ENCODE measurements at regions not wholly inside any gene's neighbourhood (a gene's known extent, or its start where the extent isn't known, plus 50 kb on each side); places are given as distances from the start of the nearest gene placed in this dataset.

GRCh38 chr13:76680112-76680511, 206.1 kb downstream of the KCTD12 start:
- Histone ChIP-seq H3K4me2 (no peak overlapping the region), H3K4me1 (ENCODE audit: control insufficient read depth in 1 of 2, insufficient read depth in 2 of 2, low read depth in 1 of 2, low read length in 1 of 2) (peaks cover 0 to 6% of the 10 kb centered on the region in 2 experiments; a peak in 1 of 4 replicates), H3K9me2 (no peaks in the 10 kb centered on the region), H3K36me3 (replicated peaks in 1 of 2; ENCODE audit: control insufficient read depth in 1 of 2, insufficient read depth in 2 of 2, low read length in 1 of 2) (no peaks in the 10 kb centered on the region), H3K79me2 (ENCODE audit: insufficient read depth) (no peaks in the 10 kb centered on the region), H3K9me3 (no peaks in the 10 kb centered on the region), H3K4me3 (ENCODE audit: low read depth in 2 of 2, low read length in 1 of 2) (no peak overlapping the region), H3K27ac (ENCODE audit: low read depth in 2 of 2, low read length in 1 of 2) (no peak overlapping the region), H4K20me1 (ENCODE audit: insufficient read depth) (no peaks in the 10 kb centered on the region), H3K27me3 (ENCODE audit: insufficient read depth) (no peaks in the 10 kb centered on the region), H3K9ac (no peak overlapping the region), H3F3A (replicated peaks; ENCODE audit: insufficient read depth) (no peaks in the 10 kb centered on the region), H2AFZ (ENCODE audit: low read depth) (no peak overlapping the region)
- POLR2A ChIA-PET = no interaction called here
- no peak for TF ChIP-seq TAF1 (IDR thresholded peaks at IDR 0.05; ENCODE audit: borderline replicate concordance, low read depth, low read length)
- CTCF ChIA-PET = interaction anchor here (0.6 kb wide), 1 partner anchor 423 kb away, joined by 4 read pairs; no protein-coding TSS in a partner anchor
- no peak for DNase-seq
- 68% methylated on average over 2 of the region's 2 CpGs for WGBS (ENCODE audit: low lambda C conversion rate)

- POLR2A ChIA-PET = no interaction called here
- Histone ChIP-seq H3K36me3 (replicated peaks in 1 of 2; ENCODE audit: control insufficient read depth in 1 of 2, insufficient read depth in 2 of 2, low read length in 1 of 2) (no peaks in the 10 kb centered on the region), H3K9me3 (no peaks in the 10 kb centered on the region), H3K4me3 (ENCODE audit: low read depth in 2 of 2, low read length in 1 of 2) (no peak overlapping the region), H3K9ac (no peak overlapping the region), H3K9me2 (no peaks in the 10 kb centered on the region), H3K27me3 (ENCODE audit: insufficient read depth) (no peaks in the 10 kb centered on the region), H3K79me2 (ENCODE audit: insufficient read depth) (no peaks in the 10 kb centered on the region), H4K20me1 (ENCODE audit: insufficient read depth) (no peaks in the 10 kb centered on the region), H3K27ac (ENCODE audit: low read depth in 2 of 2, low read length in 1 of 2) (no peak overlapping the region), H3K4me1 (ENCODE audit: control insufficient read depth in 1 of 2, insufficient read depth in 2 of 2, low read depth in 1 of 2, low read length in 1 of 2) (no peaks in the 10 kb centered on the region), H3F3A (replicated peaks; ENCODE audit: insufficient read depth) (no peaks in the 10 kb centered on the region), H3K4me2 (no peak overlapping the region), H2AFZ (ENCODE audit: low read depth) (0 out of 2 replicates have a peak overlapping the region, but pooled peaks have one; percentile 32)
- WGBS (ENCODE audit: low lambda C conversion rate) = 65% methylated on average over 3 of the region's 3 CpGs
- TF ChIP-seq USF2 (IDR thresholded peaks at IDR 0.05; ENCODE audit: borderline replicate concordance, low read depth, low read length) = no peak
- DNase-seq = no peak
- CTCF ChIA-PET = interaction anchor here (1.8 kb wide), 1 partner anchor 11 kb away, joined by 4 read pairs; no protein-coding TSS in a partner anchor
Measured at GRCh38 chr13:76677043-76677442, 209.2 kb downstream of the KCTD12 start.

GRCh38 chr13:76672420-76672819, 213.8 kb downstream of the KCTD12 start:
- no peaks in the 10 kb centered on the region for H3K79me2 ChIP-seq (ENCODE audit: insufficient read depth)
- H3K27me3 ChIP-seq (ENCODE audit: insufficient read depth) = no peaks in the 10 kb centered on the region
- H3K36me3 ChIP-seq (replicated peaks in 1 of 2; ENCODE audit: control insufficient read depth in 1 of 2, insufficient read depth in 2 of 2, low read length in 1 of 2) = no peaks in the 10 kb centered on the region
- WGBS (ENCODE audit: low lambda C conversion rate) = 82% methylated on average over 2 of the region's 2 CpGs
- H3K4me2 ChIP-seq = no peak overlapping the region
- no peaks in the 10 kb centered on the region for H3F3A ChIP-seq (replicated peaks; ENCODE audit: insufficient read depth)
- H2AFZ ChIP-seq (ENCODE audit: low read depth) = no peak overlapping the region
- H3K9me2 ChIP-seq = no peaks in the 10 kb centered on the region
- no peaks in the 10 kb centered on the region for H3K4me1 ChIP-seq (ENCODE audit: control insufficient read depth in 1 of 2, insufficient read depth in 2 of 2, low read depth in 1 of 2, low read length in 1 of 2)
- ChIA-PET CTCF (no interaction called here), POLR2A (no interaction called here)
- no peaks in the 10 kb centered on the region for H3K9me3 ChIP-seq
- H3K4me3 ChIP-seq (ENCODE audit: low read depth in 2 of 2, low read length in 1 of 2) = no peak overlapping the region
- H4K20me1 ChIP-seq (ENCODE audit: insufficient read depth) = no peaks in the 10 kb centered on the region
- no peak overlapping the region for H3K27ac ChIP-seq (ENCODE audit: low read depth in 2 of 2, low read length in 1 of 2)
- 0 out of 2 replicates have a peak, but pooled peaks have one; percentile 5 for TF ChIP-seq TCF12 (IDR thresholded peaks at IDR 0.05)
- no peak for TF ChIP-seq FOXM1 (IDR thresholded peaks at IDR 0.05; ENCODE audit: low read depth)
- no peak for TF ChIP-seq NRF1 (IDR thresholded peaks at IDR 0.05; ENCODE audit: low read depth, low read length)
- no peak for TF ChIP-seq POLR2AphosphoS5 (IDR thresholded peaks at IDR 0.05; ENCODE audit: low read depth, low read length)
- TF ChIP-seq NFIC (IDR thresholded peaks at IDR 0.05; ENCODE audit: borderline replicate concordance) = no peak; the same call in 1 of the 2 replicates
- no peak for TF ChIP-seq CHD2 (IDR thresholded peaks at IDR 0.05; ENCODE audit: low read length, partially characterized antibody)
- no peak for TF ChIP-seq YY1 (IDR thresholded peaks at IDR 0.05; ENCODE audit: low read depth)
- TF ChIP-seq JUND (IDR thresholded peaks at IDR 0.05) = no peak
- no peak for TF ChIP-seq SIN3A (IDR thresholded peaks at IDR 0.05; ENCODE audit: borderline replicate concordance, low read depth, low read length)
- no peak overlapping the region for H3K9ac ChIP-seq
- no peak for DNase-seq
